GM23338 (cell line): ENCODE measurements at regions not wholly inside any gene's neighbourhood (a gene's known extent, or its start where the extent isn't known, plus 50 kb on each side); places are given as distances from the start of the nearest gene placed in this dataset.

Experiments
- ATAC-seq: fragments of 200-7000 bp; cut with Tn5 transposase; 3 replicates; pipeline ENCODE4 v1.9.1; 2020
- DNase-seq: peaks from one replicate; pipeline ENCODE4 v3.0.0-alpha.2; 2015; ENCODE audit warnings: low spot score
- H2AFZ ChIP-seq: fragments of 200-600 bp; sonication (generic); 2 replicates; pipeline ENCODE4 v1.8.0; 2016; ENCODE audit warnings: antibody characterized with exemption, mild to moderate bottlenecking, moderate library complexity
- H3F3A ChIP-seq: fragments of 200-600 bp; sonication (generic); replicated peaks from 2 replicates; pipeline ENCODE4 v1.8.0; 2017; ENCODE audit warnings: antibody characterized with exemption, mixed run types, low read depth
- H3K27ac ChIP-seq: fragments of 200-600 bp; sonication (generic); 2 replicates; pipeline ENCODE4 v1.6.1; 2016; ENCODE audit warnings: low read depth
- H3K27me3 ChIP-seq: fragments of 200-600 bp; sonication (generic); 2 replicates; pipeline ENCODE4 v1.8.0; 2016; ENCODE audit warnings: mild to moderate bottlenecking, mixed run types, moderate library complexity; ENCODE audit not compliant: insufficient read depth
- H3K36me3 ChIP-seq: fragments of 200-600 bp; sonication (generic); 2 replicates; pipeline ENCODE4 v1.8.0; 2016; ENCODE audit warnings: mild to moderate bottlenecking; ENCODE audit not compliant: insufficient read depth
- H3K4me1 ChIP-seq: fragments of 200-600 bp; sonication (generic); 2 replicates; pipeline ENCODE4 v1.8.0; 2016; ENCODE audit warnings: mild to moderate bottlenecking, moderate library complexity; ENCODE audit not compliant: insufficient read depth
- H3K4me2 ChIP-seq: fragments of 200-600 bp; sonication (generic); 2 replicates; pipeline ENCODE4 v1.7.1; 2017; ENCODE audit warnings: mixed run types
- H3K4me3 ChIP-seq: fragments of 200-600 bp; sonication (generic); 2 replicates; pipeline ENCODE4 v1.6.1; 2016; ENCODE audit warnings: mixed run types
- H3K79me2 ChIP-seq: fragments of 200-600 bp; sonication (generic); replicated peaks from 2 replicates; pipeline ENCODE4 v1.8.0; 2017; ENCODE audit warnings: mild to moderate bottlenecking; ENCODE audit not compliant: insufficient read depth
- H3K9me2 ChIP-seq: fragments of 200-600 bp; sonication (generic); 2 replicates; pipeline ENCODE4 v1.8.0; 2017; ENCODE audit not compliant: insufficient read depth
- H4K20me1 ChIP-seq: fragments of 200-600 bp; sonication (generic); replicated peaks from 2 replicates; pipeline ENCODE4 v1.8.0; 2017; ENCODE audit warnings: mild to moderate bottlenecking; ENCODE audit not compliant: insufficient read depth
- H3K27ac Mint-ChIP-seq: 2 replicates; pipeline ENCODE4 v1.8.0; 2020; ENCODE audit warnings: inconsistent platforms, mild to moderate bottlenecking, moderate library complexity, mixed read lengths
- H3K27me3 Mint-ChIP-seq: 3 replicates; pipeline ENCODE4 v1.8.0; 2022; ENCODE audit warnings: low read depth, mild to moderate bottlenecking, moderate library complexity, mixed read lengths, inconsistent platforms; ENCODE audit not compliant: insufficient read depth, poor library complexity
- H3K36me3 Mint-ChIP-seq: 3 replicates; pipeline ENCODE4 v1.8.0; 2021; ENCODE audit warnings: low read depth, mild to moderate bottlenecking, inconsistent platforms, moderate library complexity, mixed read lengths
- H3K4me1 Mint-ChIP-seq: 3 replicates; pipeline ENCODE4 v1.8.0; 2020; ENCODE audit warnings: mild to moderate bottlenecking, inconsistent platforms, mixed read lengths
- H3K4me3 Mint-ChIP-seq: 3 replicates; pipeline ENCODE4 v1.8.0; 2021; ENCODE audit warnings: moderate library complexity, mild to moderate bottlenecking, inconsistent platforms, mixed read lengths
- H3K9me3 Mint-ChIP-seq: 3 replicates; pipeline ENCODE4 v1.8.0; 2020; ENCODE audit warnings: moderate library complexity, mild to moderate bottlenecking, inconsistent platforms, mixed read lengths
- CREB1 ChIP-seq: fragments of 250-450 bp; sonication (Bioruptor Pico); IDR thresholded peaks from 2 replicates; pipeline ENCODE4 v1.5.0; 2020; ENCODE audit warnings: low read depth, mild to moderate bottlenecking, moderate library complexity
- EZH2 ChIP-seq: fragments of 200-600 bp; sonication (generic); IDR thresholded peaks from one replicate; pipeline ENCODE4 v1.8.0; 2017; ENCODE audit warnings: antibody characterized with exemption, mild to moderate bottlenecking, low read depth; ENCODE audit not compliant: unreplicated experiment
- EZH2phosphoT487 ChIP-seq: fragments of 200-600 bp; sonication (generic); IDR thresholded peaks from one replicate; pipeline ENCODE4 v1.8.1; 2018; ENCODE audit warnings: antibody characterized with exemption; ENCODE audit not compliant: unreplicated experiment
- JUNB ChIP-seq: IDR thresholded peaks from one replicate; pipeline ENCODE4 v1.6.1; 2016; ENCODE audit warnings: antibody characterized with exemption; ENCODE audit not compliant: unreplicated experiment
- POLR2AphosphoS5 ChIP-seq: IDR thresholded peaks from 2 replicates; pipeline ENCODE4 v1.6.1; 2016; ENCODE audit warnings: antibody characterized with exemption, low read depth
- REST ChIP-seq: IDR thresholded peaks from one replicate; pipeline ENCODE4 v1.6.1; 2018; ENCODE audit warnings: antibody characterized with exemption; ENCODE audit not compliant: unreplicated experiment
- STAT1 ChIP-seq: IDR thresholded peaks from one replicate; pipeline ENCODE4 v1.6.1; 2016; ENCODE audit warnings: antibody characterized with exemption; ENCODE audit not compliant: unreplicated experiment
- ZNF114 ChIP-seq: fragments of 250-450 bp; sonication (Bioruptor Pico); IDR thresholded peaks from 2 replicates; pipeline ENCODE4 v1.5.0; 2020; ENCODE audit warnings: mild to moderate bottlenecking, moderate library complexity
- ZNF331 ChIP-seq: fragments of 250-450 bp; sonication (Bioruptor Pico); IDR thresholded peaks from 2 replicates; pipeline ENCODE4 v1.5.0; 2020; ENCODE audit warnings: low read depth, mild to moderate bottlenecking, moderate library complexity
- ZNF462 ChIP-seq: fragments of 250-450 bp; sonication (Bioruptor Pico); IDR thresholded peaks from 2 replicates; pipeline ENCODE4 v1.5.0; 2020; ENCODE audit warnings: mild to moderate bottlenecking, moderate library complexity
- TF ChIP-seq, protein P1 (sequence below): IDR thresholded peaks from 2 replicates; pipeline ENCODE4 v1.6.1; 2016; ENCODE audit warnings: antibody characterized with exemption
- TF ChIP-seq, protein P2 (sequence below), 2 experiments: fragments of 200-600 bp in 1 of 2; sonication (generic) in 1 of 2; conservative IDR thresholded peaks; 2 replicates each; pipeline versions ENCODE4 v1.5.1 to v1.6.1; 2016 to 2017; ENCODE audit warnings: antibody characterized with exemption in 2 of 2, low read depth in 2 of 2, mild to moderate bottlenecking in 2 of 2, moderate library complexity in 1 of 2

GRCh38 chr1:234699795-234700665 is 90.1 kb upstream of the IRF2BP2 start:
- H3K9me3 Mint-ChIP-seq, result no peaks in the 10 kb centered on the region; the same call in 2 of the 3 replicates
- Histone ChIP-seq H4K20me1 (no peaks in the 10 kb centered on the region), H3F3A (no peaks in the 10 kb centered on the region), H3K4me3 (no peak overlapping the region), H3K36me3 (no peaks in the 10 kb centered on the region), H2AFZ (0 out of 2 replicates have a peak overlapping the region, but pooled peaks have one; percentile 18), H3K9me2 (peaks cover 6% of the 10 kb centered on the region; the same call in 1 of the 2 replicates), H3K27me3 (no peaks in the 10 kb centered on the region), H3K4me1 (no peaks in the 10 kb centered on the region), H3K79me2 (no peaks in the 10 kb centered on the region), H3K4me2 (no peak overlapping the region), H3K27ac (no peak overlapping the region)
- no peak for TF ChIP-seq CREB1 (CRISPR knock-in tag)
- no peak for TF ChIP-seq POLR2AphosphoS5
- no peak for TF ChIP-seq ZNF331
- TF ChIP-seq REST, result no peak
- TF ChIP-seq ZNF462 (CRISPR knock-in tag), result no peak
- no peak for TF ChIP-seq STAT1
- TF ChIP-seq JUNB, result no peak
- TF ChIP-seq, protein P1, sequence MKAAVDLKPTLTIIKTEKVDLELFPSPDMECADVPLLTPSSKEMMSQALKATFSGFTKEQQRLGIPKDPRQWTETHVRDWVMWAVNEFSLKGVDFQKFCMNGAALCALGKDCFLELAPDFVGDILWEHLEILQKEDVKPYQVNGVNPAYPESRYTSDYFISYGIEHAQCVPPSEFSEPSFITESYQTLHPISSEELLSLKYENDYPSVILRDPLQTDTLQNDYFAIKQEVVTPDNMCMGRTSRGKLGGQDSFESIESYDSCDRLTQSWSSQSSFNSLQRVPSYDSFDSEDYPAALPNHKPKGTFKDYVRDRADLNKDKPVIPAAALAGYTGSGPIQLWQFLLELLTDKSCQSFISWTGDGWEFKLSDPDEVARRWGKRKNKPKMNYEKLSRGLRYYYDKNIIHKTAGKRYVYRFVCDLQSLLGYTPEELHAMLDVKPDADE, result no peak
- no peak for TF ChIP-seq ZNF114
- no peak for TF ChIP-seq EZH2phosphoT487
- no peak for TF ChIP-seq EZH2
- TF ChIP-seq, protein P2, sequence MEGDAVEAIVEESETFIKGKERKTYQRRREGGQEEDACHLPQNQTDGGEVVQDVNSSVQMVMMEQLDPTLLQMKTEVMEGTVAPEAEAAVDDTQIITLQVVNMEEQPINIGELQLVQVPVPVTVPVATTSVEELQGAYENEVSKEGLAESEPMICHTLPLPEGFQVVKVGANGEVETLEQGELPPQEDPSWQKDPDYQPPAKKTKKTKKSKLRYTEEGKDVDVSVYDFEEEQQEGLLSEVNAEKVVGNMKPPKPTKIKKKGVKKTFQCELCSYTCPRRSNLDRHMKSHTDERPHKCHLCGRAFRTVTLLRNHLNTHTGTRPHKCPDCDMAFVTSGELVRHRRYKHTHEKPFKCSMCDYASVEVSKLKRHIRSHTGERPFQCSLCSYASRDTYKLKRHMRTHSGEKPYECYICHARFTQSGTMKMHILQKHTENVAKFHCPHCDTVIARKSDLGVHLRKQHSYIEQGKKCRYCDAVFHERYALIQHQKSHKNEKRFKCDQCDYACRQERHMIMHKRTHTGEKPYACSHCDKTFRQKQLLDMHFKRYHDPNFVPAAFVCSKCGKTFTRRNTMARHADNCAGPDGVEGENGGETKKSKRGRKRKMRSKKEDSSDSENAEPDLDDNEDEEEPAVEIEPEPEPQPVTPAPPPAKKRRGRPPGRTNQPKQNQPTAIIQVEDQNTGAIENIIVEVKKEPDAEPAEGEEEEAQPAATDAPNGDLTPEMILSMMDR (conservative IDR thresholded peaks at IDR 0.05; ENCODE audit: low read depth in 2 of 2), result no peak
- ATAC-seq, result no peak
- no peaks in the 10 kb centered on the region for H3K36me3 Mint-ChIP-seq
- DNase-seq, result no peak
- H3K27me3 Mint-ChIP-seq, result peaks cover 3% of the 10 kb centered on the region
- no peak overlapping the region for H3K27ac Mint-ChIP-seq
- H3K4me1 Mint-ChIP-seq, result no peaks in the 10 kb centered on the region
- H3K4me3 Mint-ChIP-seq, result no peak overlapping the region
